ENCODE measurements at regions not wholly inside any gene's neighbourhood (a gene's known extent, or its start where the extent isn't known, plus 50 kb on each side); places are given as distances from the start of the nearest gene placed in this dataset.

DNA sequence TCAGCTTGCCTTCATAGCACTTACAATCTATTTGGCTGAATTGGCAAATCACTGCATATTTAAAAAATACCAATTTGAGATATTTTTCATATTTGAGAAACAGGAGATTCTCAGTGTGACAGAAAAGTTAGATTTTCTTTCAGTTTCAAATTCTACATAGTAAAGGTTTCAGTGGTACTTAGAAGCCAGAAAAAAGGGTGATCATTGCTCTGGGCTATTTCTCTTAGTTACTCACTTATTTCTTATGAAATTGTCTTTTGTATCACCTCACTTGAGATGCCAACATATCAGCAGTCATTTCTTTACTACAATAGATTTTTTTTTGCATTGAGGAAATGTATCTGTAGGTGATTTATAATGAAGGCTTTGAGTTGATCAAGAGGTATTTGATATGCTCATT is 478.2 kb downstream of the GATA3 start:
- peaks cover 18% of the 10 kb centered on the region for H3K4me1 Mint-ChIP-seq (ENCODE audit: low read depth)
- peaks cover 2% of the 10 kb centered on the region in 2 donors for H3K36me3 Mint-ChIP-seq (ENCODE audit: insufficient read depth in 2 of 2)
- peak; percentile 60 to 62 for ATAC-seq (replicated peaks in 1 of 2)
- peaks cover 30% of the 10 kb centered on the region for H3K27me3 Mint-ChIP-seq (ENCODE audit: low read depth)
- H3K9me3 Mint-ChIP-seq = peaks cover 2 to 7% of the 10 kb centered on the region in 2 donors
- H3K27ac Mint-ChIP-seq = no peak overlapping the region
- DNase-seq = no peak
- H3K4me3 Mint-ChIP-seq = no peak overlapping the region

DNA sequence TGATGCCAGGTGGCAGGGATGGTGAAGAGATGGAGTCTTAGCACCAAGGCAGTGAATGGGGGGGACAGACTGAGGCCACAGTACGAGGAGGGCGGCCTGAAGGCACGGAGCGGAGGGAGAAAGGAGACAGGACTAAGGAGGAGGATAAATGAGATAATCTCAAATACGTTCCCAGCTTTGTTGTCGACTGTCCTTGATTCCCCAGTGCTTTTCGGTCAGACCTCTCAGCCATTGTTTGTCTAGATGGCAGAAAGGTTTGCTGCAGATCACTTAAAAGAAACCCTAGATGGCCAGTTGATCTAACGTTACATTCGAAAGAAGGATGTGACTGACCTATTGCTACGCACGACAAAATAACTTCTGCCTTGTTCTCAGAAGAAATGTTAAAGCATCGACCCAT is 479.0 kb downstream of the GATA3 start:
- ATAC-seq (replicated peaks in 1 of 2) (no peak), DNase-seq (no peak)
- peaks cover 30% of the 10 kb centered on the region for H3K27me3 Mint-ChIP-seq (ENCODE audit: low read depth)
- no peak overlapping the region for H3K27ac Mint-ChIP-seq
- H3K4me1 Mint-ChIP-seq (ENCODE audit: low read depth) = peaks cover 18% of the 10 kb centered on the region
- peaks cover 0 to 2% of the 10 kb centered on the region in 2 donors for H3K36me3 Mint-ChIP-seq (ENCODE audit: insufficient read depth in 2 of 2)
- H3K4me3 Mint-ChIP-seq = no peak overlapping the region
- H3K9me3 Mint-ChIP-seq = peaks cover 0 to 2% of the 10 kb centered on the region in 2 donors

DNA sequence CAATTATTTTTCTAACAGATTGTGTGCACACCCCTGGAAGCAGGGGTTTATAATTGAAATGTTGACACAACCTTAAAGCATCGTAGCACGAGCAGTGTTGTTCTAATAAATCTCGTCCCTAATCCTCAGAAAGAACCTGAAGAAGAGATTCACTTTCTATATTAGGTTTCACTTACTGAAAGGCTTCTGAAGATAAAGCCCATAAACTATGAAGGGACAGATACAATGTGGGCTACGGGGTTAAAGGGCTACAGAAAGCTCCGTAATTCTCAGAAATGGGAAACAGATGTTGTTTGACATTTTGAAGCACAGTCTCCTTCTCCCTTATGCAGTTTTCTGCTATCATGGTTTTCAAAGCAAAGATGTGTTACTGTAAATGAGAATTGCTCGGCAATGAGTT is 479.6 kb downstream of the GATA3 start:
- peaks cover 0 to 2% of the 10 kb centered on the region in 2 donors for H3K9me3 Mint-ChIP-seq
- DNase-seq (no peak), ATAC-seq (replicated peaks in 1 of 2) (no peak)
- no peak overlapping the region for H3K27ac Mint-ChIP-seq
- H3K27me3 Mint-ChIP-seq (ENCODE audit: low read depth) = peaks cover 26% of the 10 kb centered on the region
- H3K36me3 Mint-ChIP-seq (ENCODE audit: insufficient read depth in 2 of 2) = peaks cover 0 to 2% of the 10 kb centered on the region in 2 donors
- H3K4me1 Mint-ChIP-seq (ENCODE audit: low read depth) = peaks cover 18% of the 10 kb centered on the region
- H3K4me3 Mint-ChIP-seq = no peak overlapping the region

DNA sequence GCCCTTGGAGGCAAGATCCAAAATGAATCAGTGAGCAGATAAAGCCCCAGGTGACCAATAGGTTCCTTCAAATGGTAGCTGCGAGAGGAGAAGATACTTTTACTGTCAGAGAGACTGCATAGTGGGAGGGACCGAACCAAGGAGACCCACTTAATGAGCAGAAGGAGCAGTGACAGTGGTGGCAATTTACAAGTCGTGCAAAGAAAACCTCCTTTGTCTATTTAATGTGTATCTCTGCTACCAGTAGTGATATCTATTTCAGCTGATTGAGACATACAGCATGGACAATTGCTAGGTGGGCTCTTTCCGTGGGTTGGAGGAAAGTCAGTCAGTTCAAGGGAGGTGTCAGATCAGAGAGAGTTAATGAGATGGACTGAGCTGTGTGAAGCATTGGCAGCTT is 480.4 kb downstream of the GATA3 start:
- peaks cover 29% of the 10 kb centered on the region for H3K27me3 Mint-ChIP-seq (ENCODE audit: low read depth)
- H3K27ac Mint-ChIP-seq = no peak overlapping the region
- H3K4me1 Mint-ChIP-seq (ENCODE audit: low read depth) = peaks cover 18% of the 10 kb centered on the region
- DNase-seq (no peak), ATAC-seq (replicated peaks in 1 of 2) (no peak)
- H3K36me3 Mint-ChIP-seq (ENCODE audit: insufficient read depth in 2 of 2) = peaks cover 0 to 3% of the 10 kb centered on the region in 2 donors
- no peak overlapping the region for H3K4me3 Mint-ChIP-seq
- peaks cover 2% of the 10 kb centered on the region in 2 donors for H3K9me3 Mint-ChIP-seq

DNA sequence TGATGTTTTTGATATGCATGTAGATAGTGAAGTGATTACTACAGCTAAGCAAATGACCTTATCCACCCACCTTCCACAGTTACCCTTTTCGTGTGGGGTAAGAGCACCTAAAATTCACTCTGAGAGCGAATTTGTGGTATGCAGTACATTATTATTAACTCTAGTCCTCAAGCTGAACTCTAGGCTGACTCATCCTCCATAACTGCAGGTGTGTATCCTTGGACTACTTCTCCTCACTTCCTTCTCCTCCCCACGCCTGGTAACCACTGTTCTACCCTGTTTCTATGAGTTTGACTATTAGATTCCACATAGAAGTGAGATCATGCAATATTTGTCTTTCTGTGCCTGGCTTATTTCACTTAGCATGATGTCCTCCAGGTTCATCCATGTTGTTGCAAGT is 484.6 kb downstream of the GATA3 start:
- Mint-ChIP-seq H3K9me3 (peaks cover 4 to 5% of the 10 kb centered on the region in 2 donors), H3K4me1 (ENCODE audit: low read depth) (peaks cover 8% of the 10 kb centered on the region), H3K27me3 (ENCODE audit: low read depth) (peaks cover 21% of the 10 kb centered on the region), H3K27ac (no peak overlapping the region), H3K4me3 (no peak overlapping the region), H3K36me3 (ENCODE audit: insufficient read depth in 2 of 2) (peaks cover 0 to 7% of the 10 kb centered on the region in 2 donors)
- ATAC-seq (replicated peaks in 1 of 2) = no peak
- no peak for DNase-seq

DNA sequence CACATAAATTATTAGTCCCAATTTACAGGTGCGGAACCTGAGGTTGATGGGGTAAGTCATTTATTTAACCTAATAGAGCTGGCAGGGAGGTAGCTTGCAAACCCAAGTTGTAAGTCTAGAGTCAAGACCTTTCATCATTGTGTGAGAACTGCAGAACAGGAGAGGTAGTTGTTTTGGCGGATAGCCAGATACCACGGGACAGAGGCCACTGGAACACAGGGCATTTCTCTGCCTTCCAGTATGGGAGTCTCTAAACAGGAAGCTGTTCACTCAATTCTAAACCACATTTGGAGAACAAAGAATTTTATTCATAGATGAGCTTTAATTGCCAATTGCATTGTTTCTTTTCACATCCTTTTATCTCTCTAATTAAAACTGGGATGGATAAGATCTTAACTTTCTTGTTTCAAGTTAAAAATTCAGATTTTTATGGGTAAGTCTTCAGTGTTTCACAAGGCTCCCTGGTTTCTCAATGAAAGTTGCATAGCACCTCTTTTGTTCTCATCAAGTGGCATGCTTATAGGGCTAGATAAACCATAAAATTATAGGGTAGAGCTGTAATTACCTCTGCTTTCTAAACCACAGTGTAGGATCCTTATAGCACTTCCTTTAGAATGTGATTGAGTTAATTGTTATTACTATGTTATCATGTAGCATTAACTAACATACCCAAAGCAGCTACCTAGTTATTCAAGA is 489.0 kb downstream of the GATA3 start:
- DNase-seq (no peak), ATAC-seq (replicated peaks in 1 of 2) (no peak)
- Mint-ChIP-seq H3K4me1 (ENCODE audit: low read depth) (peaks cover 17% of the 10 kb centered on the region), H3K9me3 (peaks cover 5 to 6% of the 10 kb centered on the region in 2 donors), H3K36me3 (ENCODE audit: insufficient read depth in 2 of 2) (peaks cover 0 to 8% of the 10 kb centered on the region in 2 donors), H3K27ac (no peak overlapping the region), H3K4me3 (no peak overlapping the region), H3K27me3 (ENCODE audit: low read depth) (peaks cover 10% of the 10 kb centered on the region)

DNA sequence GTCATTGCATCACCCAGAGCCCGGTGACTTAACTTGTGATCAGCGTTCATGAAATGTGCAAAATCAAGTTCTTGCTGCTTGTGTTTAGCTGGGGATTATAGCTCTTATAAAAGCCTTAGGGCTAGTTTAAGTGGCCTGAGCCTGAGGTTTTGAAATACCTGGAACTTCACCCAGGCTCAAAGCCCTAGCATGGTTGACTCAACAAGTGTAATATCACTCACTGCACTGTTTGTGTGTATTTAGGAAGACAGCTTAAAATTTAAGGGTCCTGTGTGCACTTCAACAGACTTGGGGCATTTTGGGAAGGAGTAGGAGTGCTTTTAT is 489.5 kb downstream of the GATA3 start:
- Mint-ChIP-seq H3K27me3 (ENCODE audit: low read depth) (peaks cover 8% of the 10 kb centered on the region), H3K27ac (no peak overlapping the region), H3K4me3 (no peak overlapping the region), H3K36me3 (ENCODE audit: insufficient read depth in 2 of 2) (peaks cover 0 to 9% of the 10 kb centered on the region in 2 donors), H3K4me1 (ENCODE audit: low read depth) (peaks cover 17% of the 10 kb centered on the region), H3K9me3 (peaks cover 5 to 6% of the 10 kb centered on the region in 2 donors)
- ATAC-seq (replicated peaks in 1 of 2) (no peak), DNase-seq (no peak)

DNA sequence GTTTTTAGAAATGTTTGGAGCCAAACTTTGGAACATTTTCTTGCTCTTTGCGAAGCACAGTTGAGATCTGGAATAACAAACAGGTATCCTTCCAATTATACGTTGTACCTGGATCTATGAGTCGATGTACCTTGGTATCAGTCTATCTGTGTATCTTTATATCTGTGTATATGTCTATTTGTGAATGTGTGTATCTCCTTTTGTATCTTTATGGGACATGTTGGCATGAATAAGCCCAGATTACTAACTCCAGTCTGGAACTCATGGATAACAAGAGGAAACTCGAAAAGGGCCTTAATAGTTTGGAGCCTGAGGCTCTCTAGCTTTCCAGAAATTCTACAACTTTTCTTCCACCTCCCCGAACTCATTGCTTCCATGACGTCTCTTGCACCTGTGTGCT is 490.0 kb downstream of the GATA3 start:
- no peak overlapping the region for H3K27ac Mint-ChIP-seq
- H3K4me3 Mint-ChIP-seq = no peak overlapping the region
- DNase-seq (no peak), ATAC-seq (replicated peaks in 1 of 2) (no peak)
- H3K9me3 Mint-ChIP-seq = peaks cover 5% of the 10 kb centered on the region in 2 donors
- H3K4me1 Mint-ChIP-seq (ENCODE audit: low read depth) = peaks cover 17% of the 10 kb centered on the region
- peaks cover 0 to 8% of the 10 kb centered on the region in 2 donors for H3K36me3 Mint-ChIP-seq (ENCODE audit: insufficient read depth in 2 of 2)
- H3K27me3 Mint-ChIP-seq (ENCODE audit: low read depth) = peaks cover 4% of the 10 kb centered on the region

DNA sequence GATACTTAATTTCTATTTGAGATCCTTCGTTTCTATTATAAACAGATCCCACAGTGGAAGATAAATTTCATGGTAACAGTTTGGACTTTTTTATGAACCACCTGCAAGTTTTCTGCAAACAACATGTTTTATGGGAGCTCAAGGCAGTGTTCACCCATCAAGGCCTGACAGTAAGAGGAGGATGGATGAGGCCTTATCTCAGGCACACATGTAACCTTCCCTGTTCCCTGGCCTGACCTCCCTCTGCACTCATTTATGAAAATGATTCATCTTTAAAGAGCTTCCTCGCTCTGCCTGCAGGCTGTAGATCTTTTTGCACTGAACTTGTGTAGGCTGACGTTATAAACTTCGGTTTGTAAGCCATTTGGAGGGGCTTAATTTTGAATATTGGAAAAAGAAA is 500.1 kb downstream of the GATA3 start:
- no peaks in the 10 kb centered on the region for H3K4me1 Mint-ChIP-seq (ENCODE audit: low read depth)
- H3K36me3 Mint-ChIP-seq (ENCODE audit: insufficient read depth in 2 of 2) = peaks cover 0 to 2% of the 10 kb centered on the region in 2 donors
- H3K27me3 Mint-ChIP-seq (ENCODE audit: low read depth) = peaks cover 17% of the 10 kb centered on the region
- no peak for DNase-seq
- no peak for ATAC-seq (replicated peaks in 1 of 2)
- no peak overlapping the region for H3K4me3 Mint-ChIP-seq
- H3K9me3 Mint-ChIP-seq = no peaks in the 10 kb centered on the region
- H3K27ac Mint-ChIP-seq = no peak overlapping the region

DNA sequence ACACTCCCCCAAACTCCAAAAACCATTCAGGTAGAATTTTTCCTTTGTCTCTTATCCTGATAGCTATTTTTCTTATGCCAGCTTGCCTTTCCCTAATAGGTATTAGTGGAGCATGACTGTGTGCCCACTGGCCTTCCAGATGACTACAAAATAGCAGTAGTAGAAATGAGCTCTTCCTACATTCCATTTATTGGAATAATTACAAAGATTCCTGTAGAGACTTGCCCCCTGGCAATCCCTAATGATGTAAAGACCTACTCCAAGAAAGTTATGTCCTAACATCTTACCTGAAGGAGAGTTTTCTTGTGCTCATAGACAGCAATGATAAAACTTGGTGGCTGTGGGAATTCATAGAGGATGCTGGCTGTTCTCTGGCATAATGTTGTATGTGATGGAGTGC is 501.8 kb downstream of the GATA3 start:
- peaks cover 12% of the 10 kb centered on the region for H3K27me3 Mint-ChIP-seq (ENCODE audit: low read depth)
- no peaks in the 10 kb centered on the region for H3K4me1 Mint-ChIP-seq (ENCODE audit: low read depth)
- ATAC-seq (replicated peaks in 1 of 2) = no peak
- no peak overlapping the region for H3K4me3 Mint-ChIP-seq
- H3K9me3 Mint-ChIP-seq = no peaks in the 10 kb centered on the region
- H3K36me3 Mint-ChIP-seq (ENCODE audit: insufficient read depth in 2 of 2) = peaks cover 0 to 2% of the 10 kb centered on the region in 2 donors
- DNase-seq = no peak
- H3K27ac Mint-ChIP-seq = no peak overlapping the region

DNA sequence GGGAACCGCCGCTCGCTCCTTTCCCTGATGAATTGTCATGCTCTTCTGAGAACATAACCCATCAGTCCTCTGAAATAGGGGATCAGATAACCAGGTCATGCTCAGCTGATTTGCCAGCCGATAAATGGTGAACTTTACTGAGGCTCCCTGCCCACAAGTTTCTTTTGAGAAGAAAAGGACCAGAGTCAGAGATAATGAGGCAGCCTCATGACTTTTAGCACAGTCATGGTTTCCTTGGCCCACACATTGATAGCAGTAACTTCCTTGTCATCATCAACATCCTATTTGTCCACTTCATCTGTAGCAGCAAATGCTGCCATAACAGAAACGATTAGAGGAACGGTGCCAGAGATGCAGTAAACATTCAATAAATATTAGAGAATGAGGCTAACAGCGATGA is 509.0 kb downstream of the GATA3 start:
- no peak for DNase-seq
- peaks cover 19% of the 10 kb centered on the region for H3K27me3 Mint-ChIP-seq (ENCODE audit: low read depth)
- peaks cover 8% of the 10 kb centered on the region for H3K4me1 Mint-ChIP-seq (ENCODE audit: low read depth)
- no peaks in the 10 kb centered on the region for H3K9me3 Mint-ChIP-seq
- H3K27ac Mint-ChIP-seq = no peak overlapping the region
- peak in 1 of 2 donors; percentile 39 for ATAC-seq (replicated peaks in 1 of 2)
- no peak overlapping the region for H3K4me3 Mint-ChIP-seq
- H3K36me3 Mint-ChIP-seq (ENCODE audit: insufficient read depth in 2 of 2) = peaks cover 0 to 3% of the 10 kb centered on the region in 2 donors

DNA sequence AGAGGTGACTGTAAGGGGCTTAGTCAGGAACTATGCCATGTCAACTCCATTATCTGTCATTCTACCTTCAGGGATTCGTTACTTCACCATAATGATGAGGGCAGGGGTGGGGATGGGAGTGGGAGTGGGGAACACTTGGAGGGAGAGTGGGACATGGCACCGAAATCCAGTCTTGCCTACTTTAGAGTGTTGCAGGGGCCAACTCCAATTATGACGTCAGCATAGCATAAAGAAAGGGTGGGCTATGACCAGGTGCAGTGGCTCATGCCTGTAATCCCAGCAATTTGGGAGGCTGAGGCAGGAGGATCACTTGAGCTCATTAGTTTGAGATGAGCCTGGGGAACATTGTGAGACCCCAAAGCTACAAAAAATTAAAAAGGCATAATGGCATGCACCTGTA is 512.2 kb downstream of the GATA3 start:
- H3K9me3 Mint-ChIP-seq = peaks cover 0 to 2% of the 10 kb centered on the region in 2 donors
- ATAC-seq (replicated peaks in 1 of 2) = no peak
- H3K27ac Mint-ChIP-seq = no peak overlapping the region
- peaks cover 0 to 3% of the 10 kb centered on the region in 2 donors for H3K36me3 Mint-ChIP-seq (ENCODE audit: insufficient read depth in 2 of 2)
- H3K4me1 Mint-ChIP-seq (ENCODE audit: low read depth) = peaks cover 12% of the 10 kb centered on the region
- no peak for DNase-seq
- H3K4me3 Mint-ChIP-seq = no peak overlapping the region
- H3K27me3 Mint-ChIP-seq (ENCODE audit: low read depth) = peaks cover 13% of the 10 kb centered on the region

DNA sequence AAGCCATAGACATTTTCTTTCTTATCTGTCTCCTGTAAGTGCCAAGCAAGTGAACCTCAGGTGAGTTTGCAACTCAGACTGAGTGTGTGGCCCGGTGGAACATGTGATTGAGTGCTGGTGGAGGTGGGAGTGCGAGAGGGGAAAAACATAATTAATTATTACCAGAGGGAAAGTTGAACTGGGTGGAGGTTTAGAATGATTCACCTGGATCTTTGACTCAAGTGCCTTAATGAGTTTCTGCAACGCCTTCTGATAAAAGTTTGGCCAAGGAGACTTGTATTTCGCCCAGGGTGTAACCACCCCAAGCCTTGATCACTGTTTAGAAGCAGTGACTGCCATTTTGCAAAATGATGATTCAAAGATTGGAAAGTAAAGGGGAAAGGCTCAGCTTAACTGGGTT is 513.9 kb downstream of the GATA3 start:
- Mint-ChIP-seq H3K4me1 (ENCODE audit: low read depth) (peaks cover 21% of the 10 kb centered on the region), H3K27ac (no peak overlapping the region), H3K4me3 (no peak overlapping the region), H3K36me3 (ENCODE audit: insufficient read depth in 2 of 2) (no peaks in the 10 kb centered on the region), H3K9me3 (peaks cover 0 to 2% of the 10 kb centered on the region in 2 donors), H3K27me3 (ENCODE audit: low read depth) (peaks cover 20% of the 10 kb centered on the region)
- ATAC-seq (replicated peaks in 1 of 2) (peak; percentile 32), DNase-seq (no peak)

DNA sequence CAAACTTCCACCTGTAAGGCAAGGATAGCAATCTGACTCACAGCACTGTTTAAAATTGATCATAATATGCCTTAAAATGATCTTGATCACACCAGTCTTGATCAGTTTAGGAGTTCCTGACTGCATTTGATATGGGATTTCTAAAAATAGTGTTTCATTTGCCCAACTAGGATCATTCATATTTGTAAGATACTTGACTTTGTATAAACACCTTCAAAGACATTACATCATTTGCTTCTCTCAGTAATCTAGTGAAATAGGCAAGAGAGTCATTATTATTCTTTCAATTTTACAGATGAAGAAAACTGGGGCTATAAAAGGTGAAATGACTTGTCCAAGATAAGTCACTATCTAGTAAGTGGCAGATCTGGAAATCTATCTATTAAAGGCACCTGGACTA is 521.1 kb downstream of the GATA3 start:
- Mint-ChIP-seq H3K36me3 (ENCODE audit: insufficient read depth in 2 of 2) (peaks cover 3 to 4% of the 10 kb centered on the region in 2 donors), H3K9me3 (peaks cover 5% of the 10 kb centered on the region in 2 donors), H3K27me3 (ENCODE audit: low read depth) (peaks cover 26% of the 10 kb centered on the region), H3K4me3 (peak overlapping the region; percentile 44 to 47), H3K4me1 (ENCODE audit: low read depth) (peaks cover 64% of the 10 kb centered on the region), H3K27ac (peak overlapping the region; percentile 91)
- ATAC-seq (replicated peaks in 1 of 2) = peak; percentile 62 to 67
- DNase-seq = no peak

All from activated T-cell treated with anti-CD3 and anti-CD28 coated beads, Interleukin-2, amount 50 U/mL, for 72 hours (primary cell).